Astrocyte (in vitro differentiated cells and primary cell): ENCODE measurements at regions not wholly inside any gene's neighbourhood (a gene's known extent, or its start where the extent isn't known, plus 50 kb on each side); places are given as distances from the start of the nearest gene placed in this dataset.

Source experiments
- DNase-seq: peaks from one replicate; pipeline ENCODE4 v3.0.0-alpha.2; 2010; ENCODE audit warnings: low read depth
- FAIRE-seq: peaks from 2 replicates; lab custom pipeline; 2011; peaks lifted over from hg19 to GRCh38; lab: Jason Lieb, UNC
- H2AFZ ChIP-seq: 2 replicates; pipeline ENCODE4 v1.6.0; 2012; ENCODE audit warnings: low read depth, low read length, inconsistent platforms
- H3K27ac ChIP-seq: 2 replicates; pipeline ENCODE4 v1.5.1; 2011; ENCODE audit warnings: low read depth, low read length, inconsistent platforms
- H3K27me3 ChIP-seq: 2 replicates; pipeline ENCODE4 v1.6.0; 2011; ENCODE audit warnings: low read length, inconsistent platforms; ENCODE audit not compliant: insufficient read depth
- H3K36me3 ChIP-seq: 2 replicates; pipeline ENCODE4 v1.5.1; 2011; ENCODE audit warnings: low read length, inconsistent platforms; ENCODE audit not compliant: insufficient read depth
- H3K4me1 ChIP-seq: 2 replicates; pipeline ENCODE4 v1.5.1; 2011; ENCODE audit warnings: low read length, inconsistent platforms; ENCODE audit not compliant: insufficient read depth
- H3K4me2 ChIP-seq: 2 replicates; pipeline ENCODE4 v1.6.0; 2012; ENCODE audit warnings: low read length, inconsistent platforms
- H3K4me3 ChIP-seq: 2 replicates; pipeline ENCODE4 v1.5.1; 2011; ENCODE audit warnings: low read depth, mild to moderate bottlenecking, low read length, inconsistent platforms; ENCODE audit not compliant: insufficient read depth
- H3K79me2 ChIP-seq: 2 replicates; pipeline ENCODE4 v1.6.0; 2012; ENCODE audit warnings: mild to moderate bottlenecking, low read length, inconsistent platforms; ENCODE audit not compliant: insufficient read depth
- H3K9ac ChIP-seq: 2 replicates; pipeline ENCODE4 v1.6.0; 2012; ENCODE audit warnings: mild to moderate bottlenecking, low read length, inconsistent platforms
- H3K9me3 ChIP-seq: 2 replicates; pipeline ENCODE4 v1.5.1; 2012; ENCODE audit warnings: low read depth, mild to moderate bottlenecking, low read length, inconsistent platforms; ENCODE audit not compliant: insufficient read depth
- H4K20me1 ChIP-seq: 2 replicates; pipeline ENCODE4 v1.6.0; 2012; ENCODE audit warnings: low read length, inconsistent platforms; ENCODE audit not compliant: insufficient read depth
- H3K27ac Mint-ChIP-seq: one replicate; pipeline ENCODE4 v1.8.0; 2021; ENCODE audit warnings: mild to moderate bottlenecking, mixed read lengths; ENCODE audit not compliant: unreplicated experiment
- H3K27me3 Mint-ChIP-seq: one replicate; pipeline ENCODE4 v1.8.0; 2021; ENCODE audit warnings: low read depth, mixed read lengths; ENCODE audit not compliant: unreplicated experiment
- H3K36me3 Mint-ChIP-seq: one replicate; pipeline ENCODE4 v1.8.0; 2021; ENCODE audit warnings: low read depth, mixed read lengths; ENCODE audit not compliant: unreplicated experiment
- H3K4me1 Mint-ChIP-seq: one replicate; pipeline ENCODE4 v1.8.0; 2021; ENCODE audit warnings: low read depth, mixed read lengths; ENCODE audit not compliant: unreplicated experiment
- H3K4me3 Mint-ChIP-seq: one replicate; pipeline ENCODE4 v1.8.0; 2021; ENCODE audit warnings: mild to moderate bottlenecking, moderate library complexity, mixed read lengths; ENCODE audit not compliant: unreplicated experiment
- H3K9me3 Mint-ChIP-seq: one replicate; pipeline ENCODE4 v1.8.0; 2021; ENCODE audit warnings: mild to moderate bottlenecking, mixed read lengths; ENCODE audit not compliant: unreplicated experiment
- CTCF ChIP-seq: IDR thresholded peaks from 2 replicates; pipeline ENCODE4 v1.5.1; 2011; ENCODE audit warnings: low read depth, mild to moderate bottlenecking, inconsistent platforms, low read length, moderate library complexity; ENCODE audit not compliant: insufficient read depth
- EZH2 ChIP-seq: IDR thresholded peaks from 2 replicates; pipeline ENCODE4 v1.6.1; 2012; ENCODE audit warnings: mild to moderate bottlenecking, low read length, inconsistent platforms; ENCODE audit not compliant: insufficient read depth

GRCh38 chr2:144097440-144098225, 422.3 kb downstream of the ZEB2 start:
- peaks cover under 1% of the 10 kb centered on the region for H3K9me3 Mint-ChIP-seq
- no peak overlapping the region for H3K4me3 ChIP-seq
- no peak overlapping the region for H3K27ac Mint-ChIP-seq
- DNase-seq (no peak), FAIRE-seq (no peak)
- TF ChIP-seq CTCF: no peak
- no peak for TF ChIP-seq EZH2
- H3K4me1 ChIP-seq: peaks cover 12% of the 10 kb centered on the region
- no peaks in the 10 kb centered on the region for H4K20me1 ChIP-seq
- H3K9ac ChIP-seq: no peak overlapping the region
- no peak overlapping the region for H3K27ac ChIP-seq
- H3K27me3 ChIP-seq: no peaks in the 10 kb centered on the region
- H3K4me1 Mint-ChIP-seq: peaks cover 28% of the 10 kb centered on the region
- H3K36me3 Mint-ChIP-seq: no peaks in the 10 kb centered on the region
- H3K4me2 ChIP-seq: no peak overlapping the region
- H3K27me3 Mint-ChIP-seq: no peaks in the 10 kb centered on the region
- H3K9me3 ChIP-seq: no peaks in the 10 kb centered on the region
- no peak overlapping the region for H3K4me3 Mint-ChIP-seq
- no peaks in the 10 kb centered on the region for H3K79me2 ChIP-seq
- no peaks in the 10 kb centered on the region for H3K36me3 ChIP-seq
- H2AFZ ChIP-seq: no peak overlapping the region

GRCh38 chr2:144096531-144096930, 423.4 kb downstream of the ZEB2 start:
- H3K9ac ChIP-seq: no peak overlapping the region
- Mint-ChIP-seq H3K36me3 (no peaks in the 10 kb centered on the region), H3K27ac (no peak overlapping the region), H3K27me3 (no peaks in the 10 kb centered on the region), H3K4me3 (no peak overlapping the region), H3K9me3 (no peaks in the 10 kb centered on the region), H3K4me1 (peaks cover 26% of the 10 kb centered on the region)
- peaks cover 12% of the 10 kb centered on the region for H3K4me1 ChIP-seq
- TF ChIP-seq CTCF (no peak), EZH2 (no peak)
- FAIRE-seq (peak; percentile 41), DNase-seq (no peak)
- H3K27me3 ChIP-seq: no peaks in the 10 kb centered on the region
- H3K79me2 ChIP-seq: no peaks in the 10 kb centered on the region
- no peaks in the 10 kb centered on the region for H3K36me3 ChIP-seq
- no peaks in the 10 kb centered on the region for H3K9me3 ChIP-seq
- H4K20me1 ChIP-seq: no peaks in the 10 kb centered on the region
- no peak overlapping the region for H3K4me2 ChIP-seq
- no peak overlapping the region for H3K27ac ChIP-seq
- no peak overlapping the region for H3K4me3 ChIP-seq
- no peak overlapping the region for H2AFZ ChIP-seq

- Histone ChIP-seq H2AFZ (no peak overlapping the region), H3K36me3 (no peaks in the 10 kb centered on the region), H3K4me1 (peaks cover 4% of the 10 kb centered on the region), H3K4me3 (no peak overlapping the region), H3K27ac (no peak overlapping the region), H3K9me3 (no peaks in the 10 kb centered on the region), H3K79me2 (no peaks in the 10 kb centered on the region), H4K20me1 (no peaks in the 10 kb centered on the region), H3K27me3 (no peaks in the 10 kb centered on the region), H3K9ac (no peak overlapping the region), H3K4me2 (no peak overlapping the region)
- H3K9me3 Mint-ChIP-seq: no peaks in the 10 kb centered on the region
- TF ChIP-seq CTCF (no peak), EZH2 (no peak)
- H3K4me1 Mint-ChIP-seq: peaks cover 16% of the 10 kb centered on the region
- DNase-seq (no peak), FAIRE-seq (no peak)
- H3K27ac Mint-ChIP-seq: no peak overlapping the region
- no peaks in the 10 kb centered on the region for H3K27me3 Mint-ChIP-seq
- no peak overlapping the region for H3K4me3 Mint-ChIP-seq
- no peaks in the 10 kb centered on the region for H3K36me3 Mint-ChIP-seq
Observed at GRCh38 chr2:144094408-144095151, 425.3 kb downstream of the ZEB2 start.
